ENCODE measurements at regions not wholly inside any gene's neighbourhood (a gene's known extent, or its start where the extent isn't known, plus 50 kb on each side); places are given as distances from the start of the nearest gene placed in this dataset.
A peak's percentile ranks its signal among the peaks of the same experiment; 100 is the strongest.
"Not testable (repeated sequence)": the region's sequence is repeated elsewhere in the genome, so short reads cannot be mapped to it uniquely, and the experiment has no call there.

GRCh38 chr12:78494911-78495310 lies 369.7 kb upstream of the SYT1 start:
- DNase-seq (ENCODE audit: low read depth in 2 of 2) = no peak

DNA sequence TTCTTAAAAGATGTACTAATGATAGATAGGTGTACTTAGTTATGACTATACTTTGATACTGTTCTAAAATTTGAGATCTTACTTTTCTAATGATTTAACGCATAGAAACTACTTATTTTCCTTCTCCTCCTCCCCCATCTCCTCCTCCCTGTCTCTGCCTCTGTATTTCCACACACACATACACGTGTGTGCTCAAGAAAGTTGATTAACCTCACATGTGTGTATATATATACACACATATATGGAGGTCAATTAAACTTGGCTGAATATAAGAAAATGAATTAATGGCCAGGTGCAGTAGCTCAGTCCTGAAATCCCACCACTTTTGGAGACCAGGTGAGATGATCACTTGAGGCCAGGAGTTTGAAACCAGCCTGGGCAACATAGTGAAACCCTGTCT lies 362.7 kb upstream of the SYT1 start:
- DNase-seq (ENCODE audit: low read depth in 2 of 2) = no peak

GRCh38 chr12:78519422-78519821 lies 345.2 kb upstream of the SYT1 start:
- no peak for DNase-seq (ENCODE audit: low read depth in 2 of 2)

DNA sequence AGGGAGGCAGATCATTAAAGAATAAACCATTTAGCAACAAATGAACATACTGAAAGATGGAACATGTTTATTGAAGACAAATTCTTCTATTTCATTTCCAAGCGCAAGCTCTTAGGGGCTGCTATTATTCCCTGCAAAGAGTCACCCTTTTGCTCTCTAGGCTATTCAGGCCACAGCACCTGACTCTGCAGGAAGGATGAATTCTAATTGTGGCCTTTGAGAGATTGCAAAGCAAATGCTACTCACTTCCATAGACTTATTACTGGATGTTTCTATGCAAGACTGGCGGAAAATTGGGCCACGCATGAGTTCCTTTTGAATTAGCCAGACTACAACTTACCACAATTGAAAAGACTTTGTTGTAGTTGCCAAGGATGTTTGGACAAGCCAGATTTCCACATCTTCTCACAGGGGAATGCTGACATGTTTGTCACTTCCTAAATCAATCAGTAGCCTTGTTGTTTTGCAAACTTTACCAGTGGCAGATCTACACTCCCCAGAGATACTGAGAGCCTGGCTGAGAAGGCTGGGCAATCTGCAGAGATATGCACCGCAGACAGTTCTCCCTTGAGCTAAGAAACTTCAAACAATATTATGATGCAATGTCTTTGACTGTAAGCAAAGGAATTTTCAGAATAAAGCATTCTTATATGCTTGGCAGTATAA lies 334.3 kb upstream of the SYT1 start:
- DNase-seq (ENCODE audit: low read depth in 2 of 2) = no peak

GRCh38 chr12:78531831-78532458 lies 332.6 kb upstream of the SYT1 start:
- DNase-seq (ENCODE audit: low read depth in 2 of 2) = no peak

- DNase-seq (ENCODE audit: low read depth in 2 of 2) = no peak
Measured at GRCh38 chr12:78534311-78534710, 330.3 kb upstream of the SYT1 start.

GRCh38 chr12:78540606-78541336 lies 323.8 kb upstream of the SYT1 start:
- DNase-seq (ENCODE audit: low read depth in 2 of 2) = no peak

GRCh38 chr12:78550831-78551230 lies 313.7 kb upstream of the SYT1 start:
- no peak for DNase-seq (ENCODE audit: low read depth in 2 of 2)

GRCh38 chr12:78555802-78556201 lies 308.8 kb upstream of the SYT1 start:
- no peak for DNase-seq (ENCODE audit: low read depth in 2 of 2)

- DNase-seq (ENCODE audit: low read depth in 2 of 2) = no peak
Measured at GRCh38 chr12:78556651-78557050, 307.9 kb upstream of the SYT1 start.

- DNase-seq (ENCODE audit: low read depth in 2 of 2) = no peak
Measured at GRCh38 chr12:78559416-78559815, 305.2 kb upstream of the SYT1 start.

DNA sequence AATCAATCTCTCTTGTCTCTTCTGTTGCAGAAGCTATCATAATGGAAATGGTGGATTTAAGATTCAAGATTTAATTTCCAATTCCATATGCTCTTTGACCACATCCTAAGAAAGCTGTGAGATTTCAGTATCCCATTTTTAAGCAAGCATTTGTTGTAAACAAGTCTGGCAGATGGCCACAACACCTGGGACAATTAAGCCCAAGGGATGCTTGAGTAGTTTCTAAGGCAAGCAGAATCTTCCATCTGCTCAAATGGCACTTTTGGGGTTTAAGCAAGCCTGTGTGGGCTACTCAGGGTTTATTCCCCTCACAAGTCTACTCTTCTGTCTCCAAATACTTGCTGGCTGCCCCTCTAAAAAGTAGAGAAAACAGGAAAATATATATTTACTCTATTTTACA lies 304.7 kb upstream of the SYT1 start:
- DNase-seq (ENCODE audit: low read depth in 2 of 2) = no peak

DNA sequence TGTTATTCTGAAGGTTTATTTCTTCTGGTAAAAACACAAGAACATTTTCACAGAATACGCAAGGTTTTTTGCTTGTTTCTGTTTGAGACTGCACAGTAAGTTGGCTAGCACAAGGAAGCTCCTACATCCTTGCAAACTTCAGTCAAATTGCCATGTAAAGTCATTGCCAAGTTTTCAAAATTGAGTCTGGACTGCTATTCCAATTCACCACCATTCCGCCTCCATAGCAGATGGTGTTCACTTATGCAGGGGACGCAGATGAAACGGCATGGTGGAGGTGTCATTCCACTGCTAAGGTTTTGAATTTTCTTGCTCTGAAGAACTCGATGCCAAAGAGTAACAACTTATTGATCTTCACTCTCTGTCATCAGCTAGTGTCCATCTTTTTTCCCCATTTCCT lies 303.9 kb upstream of the SYT1 start:
- DNase-seq (ENCODE audit: low read depth in 2 of 2) = no peak

DNA sequence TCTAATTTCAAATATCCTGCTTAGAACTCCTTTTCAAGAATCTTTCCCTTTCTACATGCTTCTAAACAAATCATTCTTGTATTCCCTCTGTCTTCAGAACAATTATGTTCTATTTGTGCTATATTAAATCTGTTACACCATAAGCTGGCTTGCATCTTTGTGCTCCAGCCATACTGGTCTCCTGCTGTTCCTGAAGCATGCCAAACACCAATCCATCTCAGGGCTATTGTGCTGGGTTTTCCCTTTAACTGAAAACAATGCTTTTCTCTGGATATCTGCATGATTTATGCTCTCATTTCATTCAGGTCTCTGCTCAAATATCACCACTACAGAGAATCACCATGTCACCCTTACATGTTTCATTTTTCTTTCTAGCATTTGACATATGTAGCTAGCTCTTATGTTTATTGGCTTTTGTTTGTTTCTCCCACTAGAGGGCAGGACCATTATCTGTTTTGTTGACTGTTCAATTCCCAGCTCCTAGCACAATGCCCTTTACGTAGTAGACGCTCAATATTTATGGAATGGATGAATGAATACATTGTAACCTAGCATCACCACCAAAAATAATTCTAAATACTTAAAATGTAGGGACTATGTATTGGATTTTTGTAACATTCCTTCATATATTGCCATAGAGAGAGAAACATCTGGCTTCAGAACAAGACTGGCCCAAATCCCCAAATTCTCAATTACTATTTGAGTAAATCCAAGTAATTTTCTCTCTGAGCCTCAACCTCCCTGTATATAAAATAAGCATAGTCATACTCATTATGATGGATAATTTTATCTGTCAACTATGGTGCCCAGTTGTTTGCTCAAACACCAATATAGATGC lies 302.0 kb upstream of the SYT1 start:
- DNase-seq (ENCODE audit: low read depth in 2 of 2) = peak; percentile 30 to 45

- no peak for DNase-seq (ENCODE audit: low read depth in 2 of 2)
Measured at GRCh38 chr12:78563826-78564225, 300.7 kb upstream of the SYT1 start.

DNA sequence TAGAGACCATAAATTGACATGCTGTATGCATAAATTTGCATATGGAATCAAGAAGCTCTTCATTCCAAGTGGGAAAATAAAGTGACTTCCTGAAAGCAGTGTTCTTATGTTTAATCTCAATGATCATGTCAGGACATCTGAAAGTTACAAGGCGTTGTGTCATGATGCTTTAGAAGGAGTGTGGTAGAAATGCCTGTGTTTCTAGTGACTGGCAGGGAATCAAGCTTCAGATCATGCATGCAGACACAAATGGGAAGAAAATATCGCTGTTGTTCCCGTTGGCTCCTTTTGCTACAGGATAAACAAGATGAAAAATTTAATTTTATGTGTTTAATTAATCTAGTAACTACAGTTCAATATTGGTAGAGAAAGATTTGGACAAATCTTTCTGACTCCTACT lies 298.1 kb upstream of the SYT1 start:
- DNase-seq (ENCODE audit: low read depth in 2 of 2) = no peak

DNA sequence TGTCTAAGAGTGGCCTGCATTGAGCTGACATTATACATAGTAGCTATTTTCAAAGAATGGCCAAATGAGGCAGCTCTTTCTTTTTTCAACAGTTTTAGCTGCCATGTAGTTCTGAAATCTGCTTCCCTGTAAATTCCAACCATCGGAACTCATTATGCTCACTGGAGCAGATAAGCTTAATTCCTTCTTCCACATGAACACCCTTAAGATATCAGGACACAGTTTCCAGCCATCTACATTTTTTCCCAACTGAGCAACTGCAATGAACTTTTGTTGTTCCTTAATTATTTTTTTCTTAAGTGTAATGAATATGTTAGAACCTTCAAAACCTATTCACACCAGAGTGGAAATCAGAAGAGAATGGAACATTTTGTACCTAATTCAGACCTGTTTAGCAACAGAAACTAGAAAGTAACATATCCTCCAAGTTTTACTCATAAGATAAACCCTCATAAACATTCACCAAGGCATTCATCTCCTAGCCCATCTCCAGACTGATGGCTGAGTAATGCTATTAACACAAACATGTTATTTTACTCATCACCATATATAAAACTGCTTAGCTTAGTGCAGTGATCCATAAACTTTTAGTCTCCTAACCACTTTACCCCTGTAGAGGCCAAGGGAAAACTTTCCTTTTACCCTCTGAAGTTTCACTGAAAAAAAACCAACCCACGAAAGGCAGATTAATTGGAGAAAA lies 296.1 kb upstream of the SYT1 start:
- no peak for DNase-seq (ENCODE audit: low read depth in 2 of 2)

DNA sequence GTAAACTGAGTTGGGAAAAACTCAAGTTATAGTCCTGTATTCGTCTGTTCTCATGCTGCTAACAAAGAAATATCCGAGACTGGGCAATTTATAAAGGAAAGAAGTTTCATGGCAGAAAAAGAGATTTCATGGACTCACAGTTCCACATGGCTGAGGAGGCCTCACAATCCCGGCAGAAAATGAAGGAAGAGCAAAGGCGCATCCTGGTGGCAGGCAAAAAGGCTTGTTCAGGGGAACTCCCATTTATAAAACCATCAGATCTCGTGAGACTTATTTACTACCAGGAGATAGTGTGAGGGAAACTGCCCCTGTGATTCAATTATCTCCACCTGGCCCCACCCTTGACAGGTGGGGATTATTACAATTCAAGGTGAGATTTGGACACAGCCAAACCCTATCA lies 292.6 kb upstream of the SYT1 start:
- no peak for DNase-seq (ENCODE audit: low read depth in 2 of 2)

GRCh38 chr12:78575208-78575607 lies 289.4 kb upstream of the SYT1 start:
- not testable (repeated sequence) for DNase-seq (ENCODE audit: low read depth in 2 of 2)

DNA sequence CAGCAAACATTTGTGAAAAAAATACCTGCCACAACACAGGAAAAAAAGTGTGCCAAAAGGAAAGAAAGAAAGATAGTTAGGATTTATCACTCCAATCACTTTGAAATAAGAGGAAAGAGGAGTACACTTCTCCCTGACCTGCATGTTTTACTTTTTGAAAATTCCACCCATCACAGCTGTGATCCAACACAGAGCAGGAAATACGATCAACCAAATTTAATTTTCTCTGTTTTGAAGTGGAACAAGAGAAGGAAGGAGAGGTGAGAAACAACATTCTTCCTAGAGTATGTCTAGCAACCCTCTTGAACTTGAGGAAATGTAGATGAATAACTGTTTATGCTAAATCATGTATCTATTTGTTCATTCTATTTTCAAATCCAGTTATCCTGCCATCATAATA lies 284.7 kb upstream of the SYT1 start:
- DNase-seq (ENCODE audit: low read depth in 2 of 2) = no peak

DNA sequence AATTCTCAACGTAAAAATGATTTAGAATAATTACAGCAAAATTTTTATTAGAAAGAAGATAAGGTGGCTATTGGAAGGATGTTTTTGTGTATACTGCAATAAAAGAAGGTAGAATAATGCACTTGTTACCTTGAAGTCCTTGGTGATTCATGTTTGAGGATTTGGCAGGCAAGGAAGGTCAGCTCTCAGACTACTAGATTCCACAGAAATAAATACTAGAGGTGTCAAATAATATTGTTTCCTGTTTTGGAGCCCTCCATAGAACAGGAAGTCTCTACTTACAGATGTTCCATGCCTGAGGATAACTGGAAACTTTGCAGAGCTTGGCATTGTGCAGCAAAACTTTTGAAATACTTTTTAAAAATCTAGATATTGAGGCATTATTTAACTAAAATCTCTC lies 284.3 kb upstream of the SYT1 start:
- peak in 1 of 2 donors; percentile 54 for DNase-seq (ENCODE audit: low read depth in 2 of 2)
